ENCODE measurements at regions not wholly inside any gene's neighbourhood (a gene's known extent, or its start where the extent isn't known, plus 50 kb on each side); places are given as distances from the start of the nearest gene placed in this dataset.

- Histone ChIP-seq H3K36me3 (no peaks in the 10 kb centered on the region), H3K9me3 (no peaks in the 10 kb centered on the region), H3K4me1 (no peaks in the 10 kb centered on the region), H3K27ac (no peak overlapping the region), H3K27me3 (no peaks in the 10 kb centered on the region), H3K4me3 (no peak overlapping the region)
- intact Hi-C loops (cut with DNase I; ENCODE audit: low total_unique reads) = no loop called here
- no peak for DNase-seq
- TF ChIP-seq, protein P1, sequence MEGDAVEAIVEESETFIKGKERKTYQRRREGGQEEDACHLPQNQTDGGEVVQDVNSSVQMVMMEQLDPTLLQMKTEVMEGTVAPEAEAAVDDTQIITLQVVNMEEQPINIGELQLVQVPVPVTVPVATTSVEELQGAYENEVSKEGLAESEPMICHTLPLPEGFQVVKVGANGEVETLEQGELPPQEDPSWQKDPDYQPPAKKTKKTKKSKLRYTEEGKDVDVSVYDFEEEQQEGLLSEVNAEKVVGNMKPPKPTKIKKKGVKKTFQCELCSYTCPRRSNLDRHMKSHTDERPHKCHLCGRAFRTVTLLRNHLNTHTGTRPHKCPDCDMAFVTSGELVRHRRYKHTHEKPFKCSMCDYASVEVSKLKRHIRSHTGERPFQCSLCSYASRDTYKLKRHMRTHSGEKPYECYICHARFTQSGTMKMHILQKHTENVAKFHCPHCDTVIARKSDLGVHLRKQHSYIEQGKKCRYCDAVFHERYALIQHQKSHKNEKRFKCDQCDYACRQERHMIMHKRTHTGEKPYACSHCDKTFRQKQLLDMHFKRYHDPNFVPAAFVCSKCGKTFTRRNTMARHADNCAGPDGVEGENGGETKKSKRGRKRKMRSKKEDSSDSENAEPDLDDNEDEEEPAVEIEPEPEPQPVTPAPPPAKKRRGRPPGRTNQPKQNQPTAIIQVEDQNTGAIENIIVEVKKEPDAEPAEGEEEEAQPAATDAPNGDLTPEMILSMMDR (IDR thresholded peaks at IDR 0.05) = no peak
- no peak for TF ChIP-seq POLR2A (IDR thresholded peaks at IDR 0.05)
These were observed 272.8 kb upstream of the TCERG1L start for GRCh38 chr10:131584287-131584686.

- H3K4me1 ChIP-seq = no peaks in the 10 kb centered on the region
- H3K27ac ChIP-seq = no peak overlapping the region
- TF ChIP-seq, protein P1 (IDR thresholded peaks at IDR 0.05) = no peak
- TF ChIP-seq POLR2A (IDR thresholded peaks at IDR 0.05) = no peak
- no peaks in the 10 kb centered on the region for H3K36me3 ChIP-seq
- H3K9me3 ChIP-seq = no peaks in the 10 kb centered on the region
- no peak overlapping the region for H3K4me3 ChIP-seq
- intact Hi-C loops (cut with DNase I; ENCODE audit: low total_unique reads) = no loop called here
- no peaks in the 10 kb centered on the region for H3K27me3 ChIP-seq
- no peak for DNase-seq
These were observed 274.2 kb upstream of the TCERG1L start for GRCh38 chr10:131585761-131586160.

- no peaks in the 10 kb centered on the region for H3K9me3 ChIP-seq
- H3K27ac ChIP-seq = no peak overlapping the region
- no peaks in the 10 kb centered on the region for H3K27me3 ChIP-seq
- intact Hi-C loops (cut with DNase I; ENCODE audit: low total_unique reads) = no loop called here
- no peaks in the 10 kb centered on the region for H3K4me1 ChIP-seq
- no peak for DNase-seq
- H3K36me3 ChIP-seq = no peaks in the 10 kb centered on the region
- TF ChIP-seq, protein P1 (IDR thresholded peaks at IDR 0.05) = no peak
- no peak for TF ChIP-seq POLR2A (IDR thresholded peaks at IDR 0.05)
- no peak overlapping the region for H3K4me3 ChIP-seq
These were observed 275.4 kb upstream of the TCERG1L start for GRCh38 chr10:131586958-131587357.

GRCh38 chr10:131587976-131588680 lies 276.6 kb upstream of the TCERG1L start:
- Histone ChIP-seq H3K4me1 (no peaks in the 10 kb centered on the region), H3K4me3 (no peak overlapping the region), H3K9me3 (no peaks in the 10 kb centered on the region), H3K36me3 (no peaks in the 10 kb centered on the region), H3K27me3 (no peaks in the 10 kb centered on the region), H3K27ac (no peak overlapping the region)
- no peak for DNase-seq
- TF ChIP-seq, protein P1 (IDR thresholded peaks at IDR 0.05) = no peak
- no peak for TF ChIP-seq POLR2A (IDR thresholded peaks at IDR 0.05)
- intact Hi-C loops (cut with DNase I; ENCODE audit: low total_unique reads) = no loop called here

DNA sequence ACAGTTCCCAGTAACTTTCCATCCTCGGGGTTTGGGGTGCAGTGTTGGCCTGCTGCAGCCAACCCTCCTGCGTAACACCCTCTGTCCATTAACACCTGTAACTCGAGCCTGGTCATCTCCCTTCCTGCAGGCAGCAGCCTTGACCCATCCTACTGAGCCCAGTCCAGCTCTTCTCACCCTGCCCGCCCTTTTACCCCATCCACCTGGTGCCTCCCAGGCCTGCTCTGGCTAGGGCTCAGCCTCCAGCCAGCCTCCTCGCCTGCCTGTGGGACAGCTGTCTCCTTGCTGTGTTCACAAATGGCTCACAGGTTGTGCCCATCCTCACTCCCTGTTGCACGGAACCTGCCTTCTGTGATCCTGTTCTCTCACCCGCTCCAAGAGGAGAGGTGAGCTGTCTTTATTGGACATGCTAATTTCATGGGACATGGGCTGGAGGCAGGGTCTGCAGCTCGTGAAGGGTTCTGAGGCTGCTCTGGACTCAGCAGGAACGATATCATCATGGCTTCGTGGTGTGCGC lies 277.2 kb upstream of the TCERG1L start:
- no peak for TF ChIP-seq POLR2A (IDR thresholded peaks at IDR 0.05)
- TF ChIP-seq, protein P1 (IDR thresholded peaks at IDR 0.05) = no peak
- Histone ChIP-seq H3K27me3 (no peaks in the 10 kb centered on the region), H3K27ac (no peak overlapping the region), H3K4me1 (no peaks in the 10 kb centered on the region), H3K9me3 (no peaks in the 10 kb centered on the region), H3K4me3 (no peak overlapping the region), H3K36me3 (no peaks in the 10 kb centered on the region)
- DNase-seq = no peak
- intact Hi-C loops (cut with DNase I; ENCODE audit: low total_unique reads) = no loop called here

Measured in uterus (tissue), 3 donors.